SK-N-SH (cell line): ENCODE measurements at regions not wholly inside any gene's neighbourhood (a gene's known extent, or its start where the extent isn't known, plus 50 kb on each side); places are given as distances from the start of the nearest gene placed in this dataset.

Source experiments
- CTCF ChIA-PET: fragments of 300-600, 350-600 bp; formaldehyde crosslinking; extraction: SDS; loops from one replicate; lab custom pipeline; 2021; lab: Yijun Ruan, JAX
- POLR2A ChIA-PET: fragments of 350-600 bp; sonication (Branson Sonifier 250); formaldehyde crosslinking; extraction: SDS; loops from one replicate; lab custom pipeline; 2020; ENCODE audit warnings: antibody characterized with exemption, inconsistent platforms; lab: Yijun Ruan, JAX
- DNase-seq: peaks from one replicate; pipeline ENCODE4 v3.0.0; 2012
- H2AFZ ChIP-seq: fragments of 200-600 bp; sonication (generic); 2 replicates; pipeline ENCODE4 v1.8.1; 2016; ENCODE audit warnings: antibody characterized with exemption, mild to moderate bottlenecking, low read depth
- H3F3A ChIP-seq: fragments of 200-600 bp; sonication (generic); replicated peaks from 2 replicates; pipeline ENCODE3; 2016; ENCODE audit warnings: antibody characterized with exemption, mild to moderate bottlenecking; ENCODE audit not compliant: insufficient read depth
- H3K27ac ChIP-seq, 2 experiments: fragments of 200-500 bp in 1 of 2; fragments of 200-600 bp in 1 of 2; sonication (Bioruptor generic) in 1 of 2; sonication (generic), shearing (Covaris generic) in 1 of 2; 2 replicates each; pipeline versions ENCODE4 v1.5.1 to v1.6.1; 2014 to 2016; ENCODE audit warnings: low read depth in 2 of 2, inconsistent platforms in 1 of 2, low read length in 1 of 2, mild to moderate bottlenecking in 1 of 2, mixed read lengths in 1 of 2
- H3K27me3 ChIP-seq: fragments of 200-600 bp; sonication (generic), shearing (Covaris generic); 2 replicates; pipeline ENCODE4 v1.6.1; 2016; ENCODE audit warnings: mixed run types; ENCODE audit not compliant: insufficient read depth
- H3K36me3 ChIP-seq, 2 experiments: fragments of 200-500 bp in 1 of 2; fragments of 200-600 bp in 1 of 2; sonication (Bioruptor generic) in 1 of 2; sonication (generic) in 1 of 2; replicated peaks in 1 of 2; 2 replicates each; pipeline versions ENCODE3 to v1.5.1; 2014 to 2016; ENCODE audit warnings: low read length in 1 of 2, mild to moderate bottlenecking in 1 of 2; ENCODE audit not compliant: insufficient read depth in 2 of 2, control insufficient read depth in 1 of 2
- H3K4me1 ChIP-seq, 2 experiments: fragments of 200-500 bp in 1 of 2; fragments of 200-600 bp in 1 of 2; sonication (Bioruptor generic) in 1 of 2; sonication (generic), shearing (Covaris generic) in 1 of 2; 2 replicates each; pipeline versions ENCODE4 v1.5.1 to v1.6.1; 2014 to 2016; ENCODE audit warnings: low read depth in 1 of 2, low read length in 1 of 2, mixed run types in 1 of 2; ENCODE audit not compliant: insufficient read depth in 2 of 2, control insufficient read depth in 1 of 2
- H3K4me2 ChIP-seq: fragments of 200-600 bp; sonication (generic), shearing (Covaris generic); 2 replicates; pipeline ENCODE4 v1.6.1; 2017; ENCODE audit warnings: mixed run types
- H3K4me3 ChIP-seq, 2 experiments: fragments of 200-500 bp in 1 of 2; fragments of 200-600 bp in 1 of 2; sonication (Bioruptor generic) in 1 of 2; sonication (generic), shearing (Covaris generic) in 1 of 2; 2 replicates each; pipeline versions ENCODE4 v1.5.1 to v1.8.1; 2014 to 2016; ENCODE audit warnings: low read depth in 2 of 2, inconsistent platforms in 1 of 2, low read length in 1 of 2, mild to moderate bottlenecking in 1 of 2, mixed read lengths in 1 of 2, moderate library complexity in 1 of 2
- H3K79me2 ChIP-seq: fragments of 200-600 bp; sonication (generic); 2 replicates; pipeline ENCODE4 v1.8.1; 2017; ENCODE audit warnings: mild to moderate bottlenecking; ENCODE audit not compliant: insufficient read depth
- H3K9ac ChIP-seq: fragments of 200-600 bp; sonication (generic); 2 replicates; pipeline ENCODE4 v1.6.1; 2017; ENCODE audit warnings: mixed run types
- H3K9me2 ChIP-seq: fragments of 200-600 bp; sonication (generic); 2 replicates; pipeline ENCODE4 v1.6.1; 2017; ENCODE audit warnings: mixed run types
- H3K9me3 ChIP-seq: fragments of 200-600 bp; sonication (generic); 2 replicates; pipeline ENCODE4 v1.6.1; 2017; ENCODE audit warnings: mixed run types, mild to moderate bottlenecking, moderate library complexity
- H4K20me1 ChIP-seq: fragments of 200-600 bp; sonication (generic); 2 replicates; pipeline ENCODE4 v1.6.1; 2017; ENCODE audit warnings: mild to moderate bottlenecking, mixed run types; ENCODE audit not compliant: insufficient read depth
- CHD2 ChIP-seq: fragments of 150-350 bp; IDR thresholded peaks from 2 replicates; pipeline ENCODE4 v1.6.1; 2018; ENCODE audit warnings: low read length; ENCODE audit not compliant: partially characterized antibody
- ELF1 ChIP-seq: IDR thresholded peaks from 2 replicates; pipeline ENCODE4 v1.4.0; 2012
- FOSL2 ChIP-seq: IDR thresholded peaks from 2 replicates; pipeline ENCODE4 v1.4.0; 2012; ENCODE audit warnings: low read depth, mild to moderate bottlenecking, moderate library complexity, borderline replicate concordance
- FOXM1 ChIP-seq: IDR thresholded peaks from 2 replicates; pipeline ENCODE4 v1.4.0; 2012; ENCODE audit warnings: low read depth, mild to moderate bottlenecking
- GABPA ChIP-seq: IDR thresholded peaks from 2 replicates; pipeline ENCODE4 v1.4.0; 2012; ENCODE audit warnings: low read depth, mild to moderate bottlenecking
- GATA2 ChIP-seq: sonication (generic); formaldehyde crosslinking; IDR thresholded peaks from 2 replicates; pipeline ENCODE4 v1.5.0; 2020; ENCODE audit warnings: mild to moderate bottlenecking, missing genetic modification reagents
- JUND ChIP-seq: IDR thresholded peaks from 2 replicates; pipeline ENCODE4 v1.4.0; 2012
- MEF2A ChIP-seq: IDR thresholded peaks from 2 replicates; pipeline ENCODE4 v1.4.0; 2012; ENCODE audit warnings: low read depth, borderline replicate concordance
- MXI1 ChIP-seq: IDR thresholded peaks from 2 replicates; pipeline ENCODE4 v1.6.1; 2012; ENCODE audit warnings: mild to moderate bottlenecking, low read depth, low read length, improper control_type of control experiment
- NFIC ChIP-seq: IDR thresholded peaks from 2 replicates; pipeline ENCODE4 v1.4.0; 2012; ENCODE audit warnings: borderline replicate concordance
- POLR2AphosphoS5 ChIP-seq: IDR thresholded peaks from 2 replicates; pipeline ENCODE4 v1.6.1; 2012; ENCODE audit warnings: low read depth, low read length
- RAD21 ChIP-seq: IDR thresholded peaks from 2 replicates; pipeline ENCODE4 v1.6.1; 2012; ENCODE audit warnings: mild to moderate bottlenecking, low read length
- RFX5 ChIP-seq: IDR thresholded peaks from 2 replicates; pipeline ENCODE4 v1.6.1; 2012; ENCODE audit warnings: mild to moderate bottlenecking, improper control_type of control experiment, low read length
- SMC3 ChIP-seq: IDR thresholded peaks from 2 replicates; pipeline ENCODE4 v1.6.1; 2012; ENCODE audit warnings: low read depth, low read length, improper control_type of control experiment
- TAF1 ChIP-seq: IDR thresholded peaks from 2 replicates; pipeline ENCODE4 v1.6.1; 2012; ENCODE audit warnings: low read depth, mild to moderate bottlenecking, low read length, moderate library complexity, borderline replicate concordance
- TEAD4 ChIP-seq: IDR thresholded peaks from 2 replicates; pipeline ENCODE4 v1.4.0; 2012; ENCODE audit warnings: mild to moderate bottlenecking, borderline replicate concordance; ENCODE audit not compliant: insufficient read depth
- TF ChIP-seq, protein P1 (sequence below): IDR thresholded peaks from 2 replicates; pipeline ENCODE4 v1.4.0; 2012; ENCODE audit warnings: low read depth, borderline replicate concordance
- TF ChIP-seq, protein P2 (sequence below): fragments of 200-600 bp; sonication (generic); IDR thresholded peaks from 2 replicates; pipeline ENCODE4 v1.6.1; 2017; ENCODE audit warnings: antibody characterized with exemption, mild to moderate bottlenecking, moderate library complexity
- TF ChIP-seq, protein P3 (sequence below): fragments of 150-350 bp; IDR thresholded peaks from 2 replicates; pipeline ENCODE4 v1.6.1; 2017; ENCODE audit warnings: antibody characterized with exemption, low read length, low read depth, borderline replicate concordance
- TF ChIP-seq, protein P4 (sequence below): IDR thresholded peaks from 2 replicates; pipeline ENCODE4 v1.4.0; 2012; ENCODE audit warnings: low read depth, borderline replicate concordance
- TF ChIP-seq, protein P5 (sequence below): IDR thresholded peaks from 2 replicates; pipeline ENCODE4; 2012

DNA sequence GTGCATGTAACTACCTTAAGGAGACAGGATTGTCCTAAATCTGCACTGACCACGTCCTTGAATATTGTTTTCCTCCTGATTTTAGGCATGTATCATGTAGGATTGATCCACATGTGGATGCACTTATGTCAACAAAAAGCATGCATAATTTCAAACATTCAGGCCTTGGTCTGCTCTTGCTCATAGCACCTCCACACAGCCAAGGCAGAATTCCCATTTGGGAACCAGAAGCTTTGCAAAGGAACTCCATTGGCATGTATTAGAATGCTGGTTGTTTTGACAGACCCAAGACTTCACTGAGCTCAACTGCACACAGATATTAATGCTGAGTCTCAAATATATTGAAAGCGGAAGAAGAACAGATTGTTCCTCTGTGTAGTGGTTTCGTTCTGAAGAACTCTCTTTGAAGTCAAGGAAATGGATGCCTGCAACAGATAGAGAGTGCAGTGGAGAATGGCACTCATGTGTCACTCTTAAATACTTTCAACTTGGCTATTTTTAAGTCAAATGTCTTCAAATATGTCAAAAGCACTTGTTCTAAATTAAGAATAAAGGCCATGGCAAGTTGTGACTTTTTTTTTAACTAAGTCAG, 387.6 kb downstream of the LTN1 start (continued):
- TF ChIP-seq NFIC = no peak
- TF ChIP-seq, protein P1, sequence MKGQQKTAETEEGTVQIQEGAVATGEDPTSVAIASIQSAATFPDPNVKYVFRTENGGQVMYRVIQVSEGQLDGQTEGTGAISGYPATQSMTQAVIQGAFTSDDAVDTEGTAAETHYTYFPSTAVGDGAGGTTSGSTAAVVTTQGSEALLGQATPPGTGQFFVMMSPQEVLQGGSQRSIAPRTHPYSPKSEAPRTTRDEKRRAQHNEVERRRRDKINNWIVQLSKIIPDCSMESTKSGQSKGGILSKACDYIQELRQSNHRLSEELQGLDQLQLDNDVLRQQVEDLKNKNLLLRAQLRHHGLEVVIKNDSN = no peak
- TF ChIP-seq RAD21 = no peak
- TF ChIP-seq FOXM1 = no peak
- TF ChIP-seq, protein P2, sequence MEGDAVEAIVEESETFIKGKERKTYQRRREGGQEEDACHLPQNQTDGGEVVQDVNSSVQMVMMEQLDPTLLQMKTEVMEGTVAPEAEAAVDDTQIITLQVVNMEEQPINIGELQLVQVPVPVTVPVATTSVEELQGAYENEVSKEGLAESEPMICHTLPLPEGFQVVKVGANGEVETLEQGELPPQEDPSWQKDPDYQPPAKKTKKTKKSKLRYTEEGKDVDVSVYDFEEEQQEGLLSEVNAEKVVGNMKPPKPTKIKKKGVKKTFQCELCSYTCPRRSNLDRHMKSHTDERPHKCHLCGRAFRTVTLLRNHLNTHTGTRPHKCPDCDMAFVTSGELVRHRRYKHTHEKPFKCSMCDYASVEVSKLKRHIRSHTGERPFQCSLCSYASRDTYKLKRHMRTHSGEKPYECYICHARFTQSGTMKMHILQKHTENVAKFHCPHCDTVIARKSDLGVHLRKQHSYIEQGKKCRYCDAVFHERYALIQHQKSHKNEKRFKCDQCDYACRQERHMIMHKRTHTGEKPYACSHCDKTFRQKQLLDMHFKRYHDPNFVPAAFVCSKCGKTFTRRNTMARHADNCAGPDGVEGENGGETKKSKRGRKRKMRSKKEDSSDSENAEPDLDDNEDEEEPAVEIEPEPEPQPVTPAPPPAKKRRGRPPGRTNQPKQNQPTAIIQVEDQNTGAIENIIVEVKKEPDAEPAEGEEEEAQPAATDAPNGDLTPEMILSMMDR = no peak
- no peak for TF ChIP-seq ELF1
- no peak for TF ChIP-seq JUND
- no peak for TF ChIP-seq POLR2AphosphoS5
- no peak for TF ChIP-seq GABPA
- TF ChIP-seq, all 33 proteins: peak for 0

DNA sequence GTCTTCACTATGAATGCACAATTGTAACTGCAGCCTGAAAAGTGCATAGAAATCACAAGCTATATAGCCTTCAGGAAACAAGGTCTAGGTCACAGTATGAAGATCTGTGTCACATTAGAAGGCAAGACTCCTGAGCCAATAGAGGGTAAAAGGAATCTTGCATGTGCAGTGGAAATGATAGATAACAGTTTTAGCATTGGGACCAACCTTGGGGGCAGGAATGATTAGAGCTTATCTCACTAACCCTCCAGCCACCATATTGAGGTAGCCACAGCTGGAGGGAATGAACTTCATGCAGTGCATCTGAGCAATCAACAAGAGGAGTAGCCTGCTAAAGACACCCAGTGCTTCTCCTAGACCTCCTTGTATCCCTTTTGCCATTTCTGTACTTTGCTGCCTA, 390.1 kb downstream of the LTN1 start:
- Histone ChIP-seq H3K27me3 (no peaks in the 10 kb centered on the region), H3K4me3 (no peak overlapping the region), H3K9ac (no peak overlapping the region), H3K79me2 (no peaks in the 10 kb centered on the region)
- CTCF ChIA-PET = no interaction called here
- no peak for DNase-seq
- TF ChIP-seq CHD2 = no peak
- TF ChIP-seq MEF2A = no peak
- TF ChIP-seq, protein P3, sequence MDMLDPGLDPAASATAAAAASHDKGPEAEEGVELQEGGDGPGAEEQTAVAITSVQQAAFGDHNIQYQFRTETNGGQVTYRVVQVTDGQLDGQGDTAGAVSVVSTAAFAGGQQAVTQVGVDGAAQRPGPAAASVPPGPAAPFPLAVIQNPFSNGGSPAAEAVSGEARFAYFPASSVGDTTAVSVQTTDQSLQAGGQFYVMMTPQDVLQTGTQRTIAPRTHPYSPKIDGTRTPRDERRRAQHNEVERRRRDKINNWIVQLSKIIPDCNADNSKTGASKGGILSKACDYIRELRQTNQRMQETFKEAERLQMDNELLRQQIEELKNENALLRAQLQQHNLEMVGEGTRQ = no peak
- no peak for TF ChIP-seq TEAD4
- TF ChIP-seq MXI1 = no peak
- no peak for TF ChIP-seq RFX5
- no peak for TF ChIP-seq FOSL2
- TF ChIP-seq SMC3 = no peak
- TF ChIP-seq, protein P2 = no peak
- TF ChIP-seq, protein P4, sequence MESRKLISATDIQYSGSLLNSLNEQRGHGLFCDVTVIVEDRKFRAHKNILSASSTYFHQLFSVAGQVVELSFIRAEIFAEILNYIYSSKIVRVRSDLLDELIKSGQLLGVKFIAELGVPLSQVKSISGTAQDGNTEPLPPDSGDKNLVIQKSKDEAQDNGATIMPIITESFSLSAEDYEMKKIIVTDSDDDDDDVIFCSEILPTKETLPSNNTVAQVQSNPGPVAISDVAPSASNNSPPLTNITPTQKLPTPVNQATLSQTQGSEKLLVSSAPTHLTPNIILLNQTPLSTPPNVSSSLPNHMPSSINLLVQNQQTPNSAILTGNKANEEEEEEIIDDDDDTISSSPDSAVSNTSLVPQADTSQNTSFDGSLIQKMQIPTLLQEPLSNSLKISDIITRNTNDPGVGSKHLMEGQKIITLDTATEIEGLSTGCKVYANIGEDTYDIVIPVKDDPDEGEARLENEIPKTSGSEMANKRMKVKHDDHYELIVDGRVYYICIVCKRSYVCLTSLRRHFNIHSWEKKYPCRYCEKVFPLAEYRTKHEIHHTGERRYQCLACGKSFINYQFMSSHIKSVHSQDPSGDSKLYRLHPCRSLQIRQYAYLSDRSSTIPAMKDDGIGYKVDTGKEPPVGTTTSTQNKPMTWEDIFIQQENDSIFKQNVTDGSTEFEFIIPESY = no peak
- TF ChIP-seq GATA2 = no peak
- TF ChIP-seq TAF1 = no peak
- TF ChIP-seq ELF1 = no peak
- TF ChIP-seq, protein P5, sequence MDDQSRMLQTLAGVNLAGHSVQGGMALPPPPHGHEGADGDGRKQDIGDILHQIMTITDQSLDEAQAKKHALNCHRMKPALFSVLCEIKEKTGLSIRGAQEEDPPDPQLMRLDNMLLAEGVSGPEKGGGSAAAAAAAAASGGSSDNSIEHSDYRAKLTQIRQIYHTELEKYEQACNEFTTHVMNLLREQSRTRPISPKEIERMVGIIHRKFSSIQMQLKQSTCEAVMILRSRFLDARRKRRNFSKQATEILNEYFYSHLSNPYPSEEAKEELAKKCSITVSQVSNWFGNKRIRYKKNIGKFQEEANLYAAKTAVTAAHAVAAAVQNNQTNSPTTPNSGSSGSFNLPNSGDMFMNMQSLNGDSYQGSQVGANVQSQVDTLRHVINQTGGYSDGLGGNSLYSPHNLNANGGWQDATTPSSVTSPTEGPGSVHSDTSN = no peak
- TF ChIP-seq FOXM1 = no peak
- TF ChIP-seq, all 33 proteins: peak for 0
- no peak overlapping the region for H2AFZ ChIP-seq
- H4K20me1 ChIP-seq = no peaks in the 10 kb centered on the region
- H3K27ac ChIP-seq = no peak overlapping the region
- H3K36me3 ChIP-seq = no peaks in the 10 kb centered on the region
- no peaks in the 10 kb centered on the region for H3F3A ChIP-seq
- H3K9me3 ChIP-seq = no peaks in the 10 kb centered on the region
- no peaks in the 10 kb centered on the region for H3K4me1 ChIP-seq
- no peak overlapping the region for H3K4me2 ChIP-seq
- POLR2A ChIA-PET = no interaction called here
- H3K9me2 ChIP-seq = no peaks in the 10 kb centered on the region
